Breast epithelium (tissue), 3 donors: ENCODE measurements at regions not wholly inside any gene's neighbourhood (a gene's known extent, or its start where the extent isn't known, plus 50 kb on each side); places are given as distances from the start of the nearest gene placed in this dataset.

Experiments
- CTCF ChIP-seq, 3 donors: fragments of 450-650 bp; IDR thresholded peaks; one replicate each; pipeline ENCODE4 v1.5.1; 2016 to 2017; ENCODE audit warnings: antibody characterized with exemption in 3 of 3, mild to moderate bottlenecking in 3 of 3, moderate library complexity in 3 of 3
- POLR2A ChIP-seq: fragments of 450-650 bp; IDR thresholded peaks from one replicate; pipeline ENCODE4 v1.6.1; 2016; ENCODE audit warnings: antibody characterized with exemption, mild to moderate bottlenecking, moderate library complexity

GRCh38 chr22:22735695-22736611 is 91.5 kb downstream of the GGTLC2 start:
- TF ChIP-seq CTCF (IDR thresholded peaks at IDR 0.05), result no peak
- TF ChIP-seq POLR2A, result no peak
